ENCODE measurements at regions not wholly inside any gene's neighbourhood (a gene's known extent, or its start where the extent isn't known, plus 50 kb on each side); places are given as distances from the start of the nearest gene placed in this dataset.
"Not testable (repeated sequence)": the region's sequence is repeated elsewhere in the genome, so short reads cannot be mapped to it uniquely, and the experiment has no call there.

GRCh38 chr5:32934529-32934928, 223.4 kb downstream of the NPR3 start:
- no peak for DNase-seq (ENCODE audit: low read depth in 1 of 2, low spot score in 1 of 2)
- TF ChIP-seq JUND (IDR thresholded peaks at IDR 0.05; ENCODE audit: low read depth), result no peak
- in situ Hi-C loops (cut with HindIII; ENCODE audit: low pct_unique_long_range_greater_than_20kb, low sequenced_read_pairs), result no loop called here

GRCh38 chr5:32935283-32935682, 224.2 kb downstream of the NPR3 start:
- TF ChIP-seq JUND (IDR thresholded peaks at IDR 0.05; ENCODE audit: low read depth), result no peak
- in situ Hi-C loops (cut with HindIII; ENCODE audit: low pct_unique_long_range_greater_than_20kb, low sequenced_read_pairs), result no loop called here

GRCh38 chr5:32936329-32936728, 225.2 kb downstream of the NPR3 start:
- in situ Hi-C loops (cut with HindIII; ENCODE audit: low pct_unique_long_range_greater_than_20kb, low sequenced_read_pairs), result no loop called here
- TF ChIP-seq JUND (IDR thresholded peaks at IDR 0.05; ENCODE audit: low read depth), result no peak

More at GRCh38 chr5:32935283-32935682, 224.2 kb downstream of the NPR3 start:
- no peak for DNase-seq (ENCODE audit: low read depth in 1 of 2, low spot score in 1 of 2)

GRCh38 chr5:32942225-32942989, 231.3 kb downstream of the NPR3 start:
- DNase-seq (ENCODE audit: low read depth in 1 of 2, low spot score in 1 of 2), result peak in 1 of 2 experiments; percentile 24
- no peak for TF ChIP-seq JUND (IDR thresholded peaks at IDR 0.05; ENCODE audit: low read depth)

More at GRCh38 chr5:32936329-32936728, 225.2 kb downstream of the NPR3 start:
- no peak for DNase-seq (ENCODE audit: low read depth in 1 of 2, low spot score in 1 of 2)

GRCh38 chr5:32949286-32949970, 238.3 kb downstream of the NPR3 start:
- TF ChIP-seq JUND (IDR thresholded peaks at IDR 0.05; ENCODE audit: low read depth), result no peak
- in situ Hi-C loops (cut with HindIII; ENCODE audit: low pct_unique_long_range_greater_than_20kb, low sequenced_read_pairs), result no loop called here
- DNase-seq (ENCODE audit: low read depth in 1 of 2, low spot score in 1 of 2), result no peak

More at GRCh38 chr5:32942225-32942989, 231.3 kb downstream of the NPR3 start:
- in situ Hi-C loops (cut with HindIII; ENCODE audit: low pct_unique_long_range_greater_than_20kb, low sequenced_read_pairs), result no loop called here

- in situ Hi-C loops (cut with HindIII; ENCODE audit: low pct_unique_long_range_greater_than_20kb, low sequenced_read_pairs), result no loop called here
- TF ChIP-seq JUND (IDR thresholded peaks at IDR 0.05; ENCODE audit: low read depth), result no peak
- no peak for DNase-seq (ENCODE audit: low read depth in 1 of 2, low spot score in 1 of 2)
Observed at GRCh38 chr5:32951003-32951402, 239.9 kb downstream of the NPR3 start.

GRCh38 chr5:32951878-32952277, 240.8 kb downstream of the NPR3 start:
- no peak for DNase-seq (ENCODE audit: low read depth in 1 of 2, low spot score in 1 of 2)
- no peak for TF ChIP-seq JUND (IDR thresholded peaks at IDR 0.05; ENCODE audit: low read depth)
- in situ Hi-C loops (cut with HindIII; ENCODE audit: low pct_unique_long_range_greater_than_20kb, low sequenced_read_pairs), result no loop called here

- in situ Hi-C loops (cut with HindIII; ENCODE audit: low pct_unique_long_range_greater_than_20kb, low sequenced_read_pairs), result not testable (repeated sequence)
Observed at GRCh38 chr5:32952421-32952820, 241.3 kb downstream of the NPR3 start.

GRCh38 chr5:32953694-32954093, 242.6 kb downstream of the NPR3 start:
- in situ Hi-C loops (cut with HindIII; ENCODE audit: low pct_unique_long_range_greater_than_20kb, low sequenced_read_pairs), result no loop called here
- DNase-seq (ENCODE audit: low read depth in 1 of 2, low spot score in 1 of 2), result no peak
- TF ChIP-seq JUND (IDR thresholded peaks at IDR 0.05; ENCODE audit: low read depth), result no peak

More at GRCh38 chr5:32952421-32952820, 241.3 kb downstream of the NPR3 start:
- not testable (repeated sequence) for DNase-seq (ENCODE audit: low read depth in 1 of 2, low spot score in 1 of 2)

DNA sequence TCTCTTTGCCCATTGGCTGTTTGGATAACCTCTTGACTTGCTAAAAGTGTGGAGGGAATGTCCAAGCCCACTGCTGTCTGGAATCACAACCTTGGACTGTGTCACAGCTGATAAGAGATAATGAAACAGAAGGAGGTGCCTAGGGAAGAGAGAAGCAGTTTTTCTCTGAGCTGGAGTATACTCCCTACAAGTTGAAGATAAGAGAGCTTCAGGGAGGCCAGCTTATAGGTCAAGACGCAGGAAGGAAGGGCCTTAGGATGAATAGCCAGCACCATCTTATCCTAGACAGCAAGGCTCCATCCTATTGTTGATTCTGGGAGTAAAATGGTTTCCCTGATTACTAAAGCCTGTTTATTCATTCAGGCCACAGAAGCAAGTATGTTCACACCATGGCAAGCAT, 244.7 kb downstream of the NPR3 start:
- TF ChIP-seq JUND (IDR thresholded peaks at IDR 0.05; ENCODE audit: low read depth), result no peak
- in situ Hi-C loops (cut with HindIII; ENCODE audit: low pct_unique_long_range_greater_than_20kb, low sequenced_read_pairs), result no loop called here
- no peak for DNase-seq (ENCODE audit: low read depth in 1 of 2, low spot score in 1 of 2)

DNA sequence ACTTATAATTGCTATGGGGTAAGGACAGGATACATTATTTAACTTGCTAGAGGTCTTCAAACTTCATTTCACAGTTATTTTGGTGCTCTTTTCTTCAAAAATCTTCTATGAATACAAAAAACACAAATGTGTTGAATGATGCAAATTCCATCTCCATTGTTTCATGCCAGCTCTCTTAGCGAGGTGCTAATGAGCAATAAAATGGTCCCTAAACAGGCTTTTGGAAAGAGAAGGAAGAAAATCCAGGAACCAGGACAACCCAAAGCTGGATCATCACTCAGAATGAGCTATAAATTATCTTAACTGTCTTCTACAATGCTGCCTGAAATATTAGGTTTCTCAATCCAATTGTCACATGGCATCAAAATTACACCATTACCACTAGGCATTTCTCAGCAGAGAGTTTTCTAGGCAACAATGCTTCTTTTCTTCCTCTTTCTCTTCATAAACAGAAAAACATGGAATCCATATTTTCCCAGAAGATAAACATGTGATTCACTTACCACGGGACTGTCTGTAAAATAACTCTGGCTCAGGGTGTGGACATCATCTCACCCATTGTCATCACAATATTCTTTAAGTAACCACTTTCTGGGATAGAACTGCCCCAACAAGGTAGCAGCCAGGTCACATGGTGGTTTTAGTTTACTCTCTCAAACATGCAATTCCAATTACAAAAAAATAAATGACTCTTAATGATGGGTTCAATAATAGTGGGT, 249.4 kb downstream of the NPR3 start:
- no peak for TF ChIP-seq JUND (IDR thresholded peaks at IDR 0.05; ENCODE audit: low read depth)
- no peak for DNase-seq (ENCODE audit: low read depth in 1 of 2, low spot score in 1 of 2)
- in situ Hi-C loops (cut with HindIII; ENCODE audit: low pct_unique_long_range_greater_than_20kb, low sequenced_read_pairs), result no loop called here

DNA sequence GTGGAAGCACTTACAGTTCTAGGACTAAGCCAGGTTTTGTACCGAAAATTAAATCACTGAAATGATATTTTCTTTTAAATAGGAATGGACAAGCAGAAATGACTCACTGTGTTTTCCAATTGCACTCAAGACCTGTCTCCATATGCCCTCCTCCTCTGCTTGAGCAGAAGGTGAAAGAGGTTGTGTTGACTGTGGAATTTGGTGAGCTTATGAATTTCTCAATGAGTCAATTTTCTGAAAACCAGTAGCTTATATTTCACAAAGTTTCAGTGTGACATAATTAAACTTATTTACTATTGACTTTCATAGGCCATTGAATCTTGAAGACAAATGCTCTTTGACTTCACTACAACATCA, 249.9 kb downstream of the NPR3 start:
- no peak for TF ChIP-seq JUND (IDR thresholded peaks at IDR 0.05; ENCODE audit: low read depth)
- DNase-seq (ENCODE audit: low read depth in 1 of 2, low spot score in 1 of 2), result no peak
- in situ Hi-C loops (cut with HindIII; ENCODE audit: low pct_unique_long_range_greater_than_20kb, low sequenced_read_pairs), result no loop called here

DNA sequence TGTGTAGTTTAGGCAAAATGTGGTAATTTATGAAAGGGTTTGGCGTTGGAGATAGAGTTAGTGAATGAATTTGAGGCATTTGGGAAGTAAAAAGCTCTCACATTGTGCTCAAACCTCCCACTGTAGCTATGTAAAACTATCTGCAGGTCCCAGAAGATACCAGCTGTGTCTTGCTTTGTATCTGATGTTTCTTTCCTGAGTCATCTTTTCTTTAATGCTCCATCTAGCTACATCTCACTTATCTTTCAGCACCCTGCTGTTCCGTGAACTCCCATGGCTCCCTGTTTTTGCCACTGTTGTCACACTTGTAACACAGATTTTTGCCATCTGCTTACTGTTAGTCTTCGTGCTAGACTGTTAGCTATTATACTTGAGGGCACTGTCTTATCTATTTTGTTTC, 253.1 kb downstream of the NPR3 start:
- no peak for DNase-seq (ENCODE audit: low read depth in 1 of 2, low spot score in 1 of 2)
- in situ Hi-C loops (cut with HindIII; ENCODE audit: low pct_unique_long_range_greater_than_20kb, low sequenced_read_pairs), result no loop called here
- TF ChIP-seq JUND (IDR thresholded peaks at IDR 0.05; ENCODE audit: low read depth), result no peak
